ENCODE measurements at regions not wholly inside any gene's neighbourhood (a gene's known extent, or its start where the extent isn't known, plus 50 kb on each side); places are given as distances from the start of the nearest gene placed in this dataset.
"Not testable (repeated sequence)": the region's sequence is repeated elsewhere in the genome, so short reads cannot be mapped to it uniquely, and the experiment has no call there.

- no peak for FAIRE-seq
- no peak for DNase-seq (ENCODE audit: low spot score)
These were observed 760.2 kb downstream of the KCNA4 start for GRCh38 chr11:29256580-29256979.

GRCh38 chr11:29255401-29255800, 761.4 kb downstream of the KCNA4 start:
- DNase-seq (ENCODE audit: low spot score) (no peak), FAIRE-seq (no peak)

GRCh38 chr11:29251738-29252137, 765.1 kb downstream of the KCNA4 start:
- no peak for FAIRE-seq

GRCh38 chr11:29249713-29250112, 767.1 kb downstream of the KCNA4 start:
- no peak for DNase-seq (ENCODE audit: low spot score)

More at GRCh38 chr11:29251738-29252137, 765.1 kb downstream of the KCNA4 start:
- DNase-seq (ENCODE audit: low spot score), result no peak

GRCh38 chr11:29244355-29244754, 772.5 kb downstream of the KCNA4 start:
- FAIRE-seq (no peak), DNase-seq (ENCODE audit: low spot score) (no peak)

More at GRCh38 chr11:29249713-29250112, 767.1 kb downstream of the KCNA4 start:
- FAIRE-seq, result no peak

GRCh38 chr11:29243616-29244015, 773.2 kb downstream of the KCNA4 start:
- FAIRE-seq, result no peak
- DNase-seq (ENCODE audit: low spot score), result no peak

GRCh38 chr11:29231991-29232390, 784.8 kb downstream of the KCNA4 start:
- no peak for FAIRE-seq
- no peak for DNase-seq (ENCODE audit: low spot score)

GRCh38 chr11:29231586-29231985, 785.2 kb downstream of the KCNA4 start:
- no peak for FAIRE-seq
- DNase-seq (ENCODE audit: low spot score), result no peak

GRCh38 chr11:29227811-29228210, 789.0 kb downstream of the KCNA4 start:
- DNase-seq (ENCODE audit: low spot score), result no peak
- no peak for FAIRE-seq

- DNase-seq (ENCODE audit: low spot score) (no peak), FAIRE-seq (no peak)
These were observed 792.0 kb downstream of the KCNA4 start for GRCh38 chr11:29224739-29225384.

- not testable (repeated sequence) for FAIRE-seq; DNase-seq (ENCODE audit: low spot score)
These were observed 797.3 kb downstream of the KCNA4 start for GRCh38 chr11:29219531-29219930.

GRCh38 chr11:29217901-29218300, 798.9 kb downstream of the KCNA4 start:
- no peak for FAIRE-seq
- DNase-seq (ENCODE audit: low spot score), result no peak

GRCh38 chr11:29214833-29215232, 802.0 kb downstream of the KCNA4 start:
- no peak for DNase-seq (ENCODE audit: low spot score)
- FAIRE-seq, result no peak

GRCh38 chr11:29211202-29211601, 805.6 kb downstream of the KCNA4 start:
- no peak for DNase-seq (ENCODE audit: low spot score)
- FAIRE-seq, result no peak

GRCh38 chr11:29210426-29210825, 806.4 kb downstream of the KCNA4 start:
- DNase-seq (ENCODE audit: low spot score) (no peak), FAIRE-seq (no peak)

- FAIRE-seq (no peak), DNase-seq (ENCODE audit: low spot score) (no peak)
These were observed 808.7 kb downstream of the KCNA4 start for GRCh38 chr11:29208117-29208516.

- FAIRE-seq, result no peak
- DNase-seq (ENCODE audit: low spot score), result no peak
These were observed 815.9 kb downstream of the KCNA4 start for GRCh38 chr11:29200791-29201562.

- FAIRE-seq (no peak), DNase-seq (ENCODE audit: low spot score) (no peak)
These were observed 826.5 kb downstream of the KCNA4 start for GRCh38 chr11:29190313-29190712.

- DNase-seq (ENCODE audit: low spot score) (no peak), FAIRE-seq (no peak)
These were observed 829.6 kb downstream of the KCNA4 start for GRCh38 chr11:29187215-29187614.

- FAIRE-seq, result peak; percentile 27
- DNase-seq (ENCODE audit: low spot score), result peak; percentile 74
These were observed 831.6 kb downstream of the KCNA4 start for GRCh38 chr11:29184939-29185890.

- FAIRE-seq (no peak), DNase-seq (ENCODE audit: low spot score) (no peak)
These were observed 833.5 kb downstream of the KCNA4 start for GRCh38 chr11:29183301-29183700.

- FAIRE-seq, result no peak
- peak; percentile 18 for DNase-seq (ENCODE audit: low spot score)
These were observed 843.2 kb downstream of the KCNA4 start for GRCh38 chr11:29173660-29174062.
